ENCODE measurements at regions not wholly inside any gene's neighbourhood (a gene's known extent, or its start where the extent isn't known, plus 50 kb on each side); places are given as distances from the start of the nearest gene placed in this dataset.

- DNase-seq: no peak
Measured at GRCh38 chr13:105820415-105820814, 715.0 kb downstream of the EFNB2 start.

GRCh38 chr13:105817498-105817897 lies 718.0 kb downstream of the EFNB2 start:
- DNase-seq: no peak

- no peak for DNase-seq
Measured at GRCh38 chr13:105816994-105817393, 718.5 kb downstream of the EFNB2 start.

GRCh38 chr13:105814902-105815250 lies 720.6 kb downstream of the EFNB2 start:
- no peak for DNase-seq

GRCh38 chr13:105814219-105814901 lies 721.1 kb downstream of the EFNB2 start:
- DNase-seq: no peak

GRCh38 chr13:105806628-105806920 lies 728.9 kb downstream of the EFNB2 start:
- DNase-seq: no peak

GRCh38 chr13:105805892-105806627 lies 729.4 kb downstream of the EFNB2 start:
- no peak for DNase-seq

- no peak for DNase-seq
Measured at GRCh38 chr13:105804561-105805190, 730.8 kb downstream of the EFNB2 start.

GRCh38 chr13:105799155-105799554 lies 736.3 kb downstream of the EFNB2 start:
- no peak for DNase-seq

- no peak for DNase-seq
Measured at GRCh38 chr13:105798541-105798940, 736.9 kb downstream of the EFNB2 start.

- no peak for DNase-seq
Measured at GRCh38 chr13:105796081-105796480, 739.4 kb downstream of the EFNB2 start.

GRCh38 chr13:105790923-105791322 lies 744.5 kb downstream of the EFNB2 start:
- DNase-seq: no peak

- no peak for DNase-seq
Measured at GRCh38 chr13:105788530-105788929, 746.9 kb downstream of the EFNB2 start.

GRCh38 chr13:105787632-105788031 lies 747.8 kb downstream of the EFNB2 start:
- DNase-seq: no peak

- DNase-seq: no peak
Measured at GRCh38 chr13:105785436-105785835, 750.0 kb downstream of the EFNB2 start.

GRCh38 chr13:105783261-105783660 lies 752.2 kb downstream of the EFNB2 start:
- DNase-seq: no peak

GRCh38 chr13:105778196-105778595 lies 757.3 kb downstream of the EFNB2 start:
- no peak for DNase-seq

GRCh38 chr13:105774739-105775460 lies 760.6 kb downstream of the EFNB2 start:
- no peak for DNase-seq

- DNase-seq: no peak
Measured at GRCh38 chr13:105773863-105774538, 761.5 kb downstream of the EFNB2 start.

- no peak for DNase-seq
Measured at GRCh38 chr13:105773241-105773640, 762.2 kb downstream of the EFNB2 start.

GRCh38 chr13:105764486-105764885 lies 771.0 kb downstream of the EFNB2 start:
- DNase-seq: no peak

GRCh38 chr13:105763851-105764250 lies 771.6 kb downstream of the EFNB2 start:
- no peak for DNase-seq

- no peak for DNase-seq
Measured at GRCh38 chr13:105762096-105762495, 773.4 kb downstream of the EFNB2 start.
